DOHH2 (cell line): ENCODE measurements at regions not wholly inside any gene's neighbourhood (a gene's known extent, or its start where the extent isn't known, plus 50 kb on each side); places are given as distances from the start of the nearest gene placed in this dataset.

Experiments
- CTCF ChIP-seq: fragments of 200-600 bp; sonication (generic); IDR thresholded peaks from one replicate; pipeline ENCODE4 v1.5.1; 2014; ENCODE audit warnings: antibody characterized with exemption, mild to moderate bottlenecking, low read depth, low read length; ENCODE audit not compliant: poor library complexity, severe bottlenecking
- EZH2phosphoT487 ChIP-seq: fragments of 200-600 bp; sonication (generic); IDR thresholded peaks from 2 replicates; pipeline ENCODE4 v1.6.1; 2017; ENCODE audit warnings: borderline replicate concordance, mild to moderate bottlenecking, antibody characterized with exemption, low read length, moderate library complexity, mixed read lengths

GRCh38 chr3:111359261-111360030, 182.6 kb upstream of the CD96 start:
- TF ChIP-seq CTCF (no peak), EZH2phosphoT487 (no peak)
